GM13977 (cell line): ENCODE measurements at regions not wholly inside any gene's neighbourhood (a gene's known extent, or its start where the extent isn't known, plus 50 kb on each side); places are given as distances from the start of the nearest gene placed in this dataset.

Experiments
- DNase-seq: peaks from one replicate; pipeline ENCODE4 v3.0.0; 2012; ENCODE audit warnings: low spot score
- in situ Hi-C: fragments of 300-500 bp; cut with MboI; formaldehyde crosslinking; loops from one replicate; pipeline ENCODE4 v1.12.0; 2022; ENCODE audit warnings: low sequenced_read_pairs, low pct_unique_long_range_greater_than_20kb, mixed read lengths, inconsistent platforms; ENCODE audit not compliant: unreplicated experiment
- TF ChIP-seq, protein P1 (sequence below): IDR thresholded peaks from 2 replicates; pipeline ENCODE4 v1.5.1; 2012; ENCODE audit warnings: mild to moderate bottlenecking, control low read depth; ENCODE audit not compliant: insufficient read depth; ENCODE audit errors: extremely low read depth, missing control alignments

DNA sequence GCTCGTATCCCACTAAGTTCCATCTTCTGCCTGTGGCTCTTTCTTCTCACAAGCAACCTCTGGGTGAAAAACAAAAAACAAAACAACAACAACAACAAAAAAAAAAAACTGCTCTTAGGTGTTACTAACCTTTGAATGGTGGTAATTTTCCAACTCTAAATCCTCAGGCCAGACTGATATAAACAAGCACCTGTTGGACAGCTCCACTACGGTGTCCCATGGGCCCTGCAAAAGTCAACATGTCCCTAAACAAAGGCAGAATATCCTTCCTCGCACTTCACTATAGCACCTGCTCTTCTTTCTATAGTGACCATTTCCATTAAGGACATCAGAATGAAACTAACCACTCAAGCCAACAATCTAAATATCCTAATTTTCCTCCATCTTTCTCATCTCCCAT lies 54.6 kb upstream of the PARM1 start:
- in situ Hi-C loops, result no loop called here
- DNase-seq, result no peak
- TF ChIP-seq, protein P1, sequence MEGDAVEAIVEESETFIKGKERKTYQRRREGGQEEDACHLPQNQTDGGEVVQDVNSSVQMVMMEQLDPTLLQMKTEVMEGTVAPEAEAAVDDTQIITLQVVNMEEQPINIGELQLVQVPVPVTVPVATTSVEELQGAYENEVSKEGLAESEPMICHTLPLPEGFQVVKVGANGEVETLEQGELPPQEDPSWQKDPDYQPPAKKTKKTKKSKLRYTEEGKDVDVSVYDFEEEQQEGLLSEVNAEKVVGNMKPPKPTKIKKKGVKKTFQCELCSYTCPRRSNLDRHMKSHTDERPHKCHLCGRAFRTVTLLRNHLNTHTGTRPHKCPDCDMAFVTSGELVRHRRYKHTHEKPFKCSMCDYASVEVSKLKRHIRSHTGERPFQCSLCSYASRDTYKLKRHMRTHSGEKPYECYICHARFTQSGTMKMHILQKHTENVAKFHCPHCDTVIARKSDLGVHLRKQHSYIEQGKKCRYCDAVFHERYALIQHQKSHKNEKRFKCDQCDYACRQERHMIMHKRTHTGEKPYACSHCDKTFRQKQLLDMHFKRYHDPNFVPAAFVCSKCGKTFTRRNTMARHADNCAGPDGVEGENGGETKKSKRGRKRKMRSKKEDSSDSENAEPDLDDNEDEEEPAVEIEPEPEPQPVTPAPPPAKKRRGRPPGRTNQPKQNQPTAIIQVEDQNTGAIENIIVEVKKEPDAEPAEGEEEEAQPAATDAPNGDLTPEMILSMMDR, result no peak

DNA sequence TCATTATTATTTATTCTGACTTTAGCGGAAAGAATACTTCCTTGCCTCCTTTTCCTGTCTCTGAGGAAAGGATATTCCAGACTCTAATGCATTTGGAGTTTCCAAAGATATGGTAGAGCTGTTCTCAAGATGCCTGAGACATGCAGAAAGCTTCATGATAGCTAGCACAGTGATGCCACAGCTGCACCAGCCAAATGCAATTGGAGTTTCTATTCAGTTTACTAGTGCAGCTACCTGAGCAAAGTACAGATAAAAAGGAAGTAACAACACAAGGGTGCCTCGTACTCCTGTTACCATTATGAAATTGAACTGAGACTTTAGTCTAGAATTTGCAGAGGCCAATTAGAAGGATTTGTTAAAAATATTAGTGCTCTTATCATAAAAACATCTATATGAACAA lies 57.5 kb upstream of the PARM1 start:
- TF ChIP-seq, protein P1, result no peak
- no peak for DNase-seq
- in situ Hi-C loops, result no loop called here

DNA sequence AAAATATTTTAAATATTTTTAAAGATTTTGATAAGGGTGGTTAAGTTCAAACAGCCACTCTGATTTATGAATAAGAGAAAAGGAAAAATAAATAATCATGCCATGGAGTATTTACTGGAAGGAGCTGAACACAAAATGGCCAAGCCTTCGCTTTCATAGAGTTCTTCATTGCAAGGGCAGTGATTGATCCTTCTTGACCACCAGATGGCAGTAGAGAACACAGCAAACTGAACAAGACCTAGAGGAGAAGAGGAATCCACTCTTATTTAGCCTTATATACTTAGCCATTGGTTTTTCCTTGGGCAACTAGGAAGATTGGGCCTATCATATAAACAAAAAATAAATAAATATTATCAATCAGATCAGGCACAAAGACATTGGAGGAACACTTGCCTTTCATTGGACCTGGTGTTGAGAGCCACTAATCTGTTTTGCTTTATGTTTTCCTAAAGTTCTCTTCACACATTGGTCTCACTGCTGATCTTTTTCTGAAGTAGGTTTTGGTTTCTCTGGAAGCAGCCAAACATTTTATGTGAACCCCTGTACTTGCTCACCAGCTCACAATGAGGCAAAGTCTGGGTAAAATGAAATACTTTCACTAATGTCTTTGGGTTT lies 58.1 kb upstream of the PARM1 start:
- TF ChIP-seq, protein P1, result peak; percentile 86
- peak; percentile 36 for DNase-seq
- in situ Hi-C loops, result no loop called here

DNA sequence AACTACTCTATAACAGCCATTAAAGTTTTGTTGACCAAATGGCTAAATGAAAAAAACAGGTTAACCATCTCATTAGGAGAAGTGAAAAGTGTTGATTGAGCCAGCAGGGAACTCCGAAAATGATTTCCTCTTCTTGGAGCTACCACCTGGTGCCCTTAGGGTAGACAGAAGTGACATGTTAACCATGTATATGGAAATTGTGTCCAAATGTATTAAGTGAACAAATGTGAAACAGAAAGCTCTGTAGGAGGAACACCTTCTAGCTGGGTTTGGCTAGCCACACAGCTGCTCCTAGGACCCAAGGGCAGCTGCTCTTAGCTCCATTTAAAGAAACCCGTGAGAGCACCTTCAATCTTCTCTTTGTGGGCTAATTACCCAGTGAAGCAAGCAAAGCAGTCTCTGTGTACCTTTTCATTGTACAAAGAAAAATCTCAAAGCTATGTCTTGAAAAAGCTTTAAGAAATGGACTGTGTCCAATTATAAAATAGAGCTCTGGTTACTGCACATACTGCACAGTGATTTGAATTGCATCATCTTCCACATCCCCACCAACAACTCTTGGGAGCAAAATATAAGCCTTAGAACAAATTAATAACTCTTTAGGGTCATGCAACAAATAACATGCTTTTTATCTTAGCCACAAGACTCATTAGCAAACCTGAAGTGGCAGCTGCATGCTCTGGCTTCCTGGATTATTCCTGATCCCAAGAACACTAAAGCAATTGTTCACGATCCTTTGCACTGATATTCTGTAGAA lies 59.2 kb upstream of the PARM1 start:
- TF ChIP-seq, protein P1, result no peak
- in situ Hi-C loops, result no loop called here
- DNase-seq, result peak; percentile 24

DNA sequence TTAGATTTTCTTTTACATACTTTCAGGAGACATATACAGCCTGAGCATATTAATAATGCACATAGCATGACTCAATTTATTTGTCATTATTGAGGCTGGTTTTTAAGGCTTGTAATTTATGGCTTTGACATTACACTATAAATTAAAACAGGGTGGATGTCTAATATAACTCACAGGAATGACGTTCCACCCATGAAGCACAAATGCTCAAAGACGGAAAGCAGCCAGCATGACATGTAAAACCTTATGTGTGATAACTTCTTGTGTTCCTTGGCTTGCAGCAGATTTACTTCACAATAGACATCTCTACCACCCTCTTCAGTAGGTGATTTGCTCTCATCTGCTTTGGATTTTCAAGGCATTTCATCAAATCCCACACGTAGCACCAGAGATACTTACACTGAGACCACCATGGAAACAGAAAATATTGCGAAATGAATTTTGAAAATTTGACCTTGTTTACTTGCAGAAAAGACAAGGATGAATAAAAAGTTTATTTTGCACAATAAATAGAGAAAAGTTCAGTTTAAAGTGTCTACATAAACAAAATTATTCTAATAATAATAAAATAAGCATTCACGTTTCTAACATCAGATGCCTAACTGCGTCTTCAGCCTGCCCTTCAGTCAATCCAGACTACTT lies 64.7 kb upstream of the BTC start:
- DNase-seq, result no peak
- in situ Hi-C loops, result no loop called here
- TF ChIP-seq, protein P1, result no peak

DNA sequence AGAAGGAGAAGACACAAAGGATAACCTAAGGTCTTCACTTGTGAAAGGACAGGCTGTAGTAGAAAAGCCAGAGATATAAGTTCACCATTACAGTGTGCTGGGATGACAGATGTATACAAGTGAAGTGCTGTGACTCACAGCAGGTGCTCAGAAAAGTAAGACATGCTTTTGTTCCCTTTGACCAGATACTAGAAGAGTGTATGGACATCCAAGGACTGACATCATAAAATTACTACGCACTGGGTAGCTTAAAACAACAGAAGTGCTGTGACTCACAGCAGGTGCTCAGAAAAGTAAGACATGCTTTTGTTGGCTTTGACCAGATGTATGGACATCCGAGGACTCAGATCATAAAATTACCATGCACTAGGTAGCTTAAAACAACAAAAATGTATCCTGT lies 61.6 kb upstream of the BTC start:
- in situ Hi-C loops, result no loop called here
- TF ChIP-seq, protein P1, result no peak
- no peak for DNase-seq
